GM12878 (cell line): ENCODE measurements at regions not wholly inside any gene's neighbourhood (a gene's known extent, or its start where the extent isn't known, plus 50 kb on each side); places are given as distances from the start of the nearest gene placed in this dataset.

Experiments
- ATAC-seq: fragments of 200-7000 bp; cut with Tn5 transposase; 3 replicates; pipeline ENCODE4 v1.9.1; 2020; ENCODE audit warnings: mild to moderate bottlenecking, moderate library complexity
- BruUV-seq: library from RNA; stranded (reverse); fragments of 400-500 nt; replicated peaks from 2 replicates; lab custom pipeline; 2021; lab: Mats Ljungman, UMichigan
- CTCF ChIA-PET: fragments of 300-600 bp; sonication (Branson Sonifier 250); formaldehyde crosslinking; extraction: SDS; loops from one replicate; lab custom pipeline; 2021; ENCODE audit warnings: inconsistent platforms; lab: Yijun Ruan, JAX
- POLR2A ChIA-PET: fragments of 350-600 bp; formaldehyde crosslinking; extraction: SDS; loops from one replicate; lab custom pipeline; 2021; ENCODE audit warnings: inconsistent platforms; lab: Charles Lee
- RAD21 ChIA-PET: fragments of 300-600 bp; sonication (Branson Sonifier 250); formaldehyde crosslinking; loops from one replicate; lab custom pipeline; 2023; ENCODE audit warnings: antibody characterized with exemption; ENCODE audit not compliant: unreplicated experiment; lab: Charles Lee
- SMC1A ChIA-PET: fragments of 300-600 bp; sonication (Branson Sonifier 250); formaldehyde crosslinking; loops from one replicate; lab custom pipeline; 2023; ENCODE audit not compliant: unreplicated experiment, uncharacterized antibody; lab: Charles Lee
- DNase-seq: peaks from one replicate; pipeline ENCODE4 v3.0.0-alpha.2; 2011; ENCODE audit warnings: low read depth, low spot score
- FAIRE-seq: peaks from 3 replicates; lab custom pipeline; 2011; peaks lifted over from hg19 to GRCh38; lab: Jason Lieb, UNC
- H2AFZ ChIP-seq: 2 replicates; pipeline ENCODE4 v1.6.0; 2011; ENCODE audit warnings: low read depth, low read length, control low read depth; ENCODE audit not compliant: control insufficient read depth
- H3K27ac ChIP-seq: 2 replicates; pipeline ENCODE4 v1.5.1; 2011; ENCODE audit warnings: control low read depth; ENCODE audit not compliant: control insufficient read depth, insufficient read depth
- H3K27me3 ChIP-seq, 2 experiments: replicated peaks in 1 of 2; 2 replicates each; pipeline versions ENCODE4 v1.6.0 to v1.6.1; 2011; ENCODE audit warnings: low read length in 1 of 2; ENCODE audit not compliant: control insufficient read depth in 2 of 2, insufficient read depth in 2 of 2
- H3K36me3 ChIP-seq, 2 experiments: 2 replicates each; pipeline ENCODE4 v1.5.1; 2011; ENCODE audit warnings: low read length in 1 of 2; ENCODE audit not compliant: control insufficient read depth in 2 of 2, insufficient read depth in 2 of 2
- H3K4me1 ChIP-seq: 2 replicates; pipeline ENCODE4 v1.6.1; 2011; ENCODE audit warnings: mild to moderate bottlenecking, low read length, moderate library complexity, mixed read lengths; ENCODE audit not compliant: control insufficient read depth, insufficient read depth
- H3K4me2 ChIP-seq: 2 replicates; pipeline ENCODE4 v1.6.0; 2011; ENCODE audit warnings: control low read depth; ENCODE audit not compliant: control insufficient read depth, insufficient read depth
- H3K4me3 ChIP-seq: fragments of 200-600 bp; sonication (generic); 2 replicates; pipeline ENCODE4 v1.5.1; 2016
- H3K79me2 ChIP-seq: 2 replicates; pipeline ENCODE4 v1.6.0; 2011; ENCODE audit warnings: low read length; ENCODE audit not compliant: control insufficient read depth, insufficient read depth
- H3K9ac ChIP-seq: 2 replicates; pipeline ENCODE4 v1.8.0; 2011; ENCODE audit warnings: low read length, control low read depth, mixed read lengths; ENCODE audit not compliant: control insufficient read depth, insufficient read depth
- H3K9me3 ChIP-seq: replicated peaks from 3 replicates; pipeline ENCODE4 v1.5.1; 2011; ENCODE audit warnings: mild to moderate bottlenecking, low read length; ENCODE audit not compliant: control insufficient read depth, insufficient read depth
- H4K20me1 ChIP-seq: 2 replicates; pipeline ENCODE4 v1.6.0; 2011; ENCODE audit not compliant: control insufficient read depth, insufficient read depth
- EGR1 ChIP-seq, 2 experiments: IDR thresholded peaks; 1 replicate in 1 of 2; 2 replicates in 1 of 2; pipeline ENCODE4 v1.6.1; 2011 to 2012; ENCODE audit warnings: low read depth in 2 of 2, low read length in 2 of 2, borderline replicate concordance in 1 of 2, mild to moderate bottlenecking in 1 of 2, moderate library complexity in 1 of 2
- HSF1 ChIP-seq: fragments of 150-350 bp; IDR thresholded peaks from 2 replicates; pipeline ENCODE4 v1.6.1; 2014; ENCODE audit warnings: mild to moderate bottlenecking, low read depth, low read length
- MEF2B ChIP-seq: fragments of 450-650 bp; IDR thresholded peaks from 2 replicates; pipeline ENCODE4 v1.6.1; 2018; ENCODE audit warnings: mild to moderate bottlenecking, moderate library complexity; ENCODE audit not compliant: partially characterized antibody, poor library complexity, severe bottlenecking
- MXI1 ChIP-seq: fragments of 150-350 bp; IDR thresholded peaks from 2 replicates; pipeline ENCODE4 v1.6.1; 2011; ENCODE audit warnings: low read depth, mild to moderate bottlenecking, inconsistent platforms, low read length, improper control_type of control experiment
- MYB ChIP-seq: fragments of 150-350 bp; IDR thresholded peaks from 2 replicates; pipeline ENCODE4 v1.6.1; 2014; ENCODE audit warnings: mild to moderate bottlenecking, low read depth, low read length, borderline replicate concordance
- NR2C2 ChIP-seq: IDR thresholded peaks from 2 replicates; pipeline ENCODE4 v1.6.1; 2011; ENCODE audit warnings: borderline replicate concordance, low read depth; ENCODE audit not compliant: control insufficient read depth, insufficient read length
- NR2F1 ChIP-seq: fragments of 450-650 bp; conservative IDR thresholded peaks from 2 replicates; pipeline ENCODE4 v1.6.1; 2017; ENCODE audit warnings: mild to moderate bottlenecking
- RB1 ChIP-seq: fragments of 450-650 bp; formaldehyde crosslinking; IDR thresholded peaks from 2 replicates; pipeline ENCODE4 v1.6.1; 2017; ENCODE audit warnings: mild to moderate bottlenecking, borderline replicate concordance
- RELA ChIP-seq: fragments of 450-650 bp; IDR thresholded peaks from 2 replicates; pipeline ENCODE4 v1.8.0; 2014; ENCODE audit warnings: borderline replicate concordance; ENCODE audit not compliant: partially characterized antibody
- RUNX3 ChIP-seq: IDR thresholded peaks from 2 replicates; pipeline ENCODE4 v1.6.1; 2012; ENCODE audit warnings: low read length, inconsistent platforms
- SUZ12 ChIP-seq: fragments of 200-600 bp; sonication (generic); IDR thresholded peaks from one replicate; pipeline ENCODE4 v1.6.1; 2018; ENCODE audit warnings: antibody characterized with exemption, mild to moderate bottlenecking; ENCODE audit not compliant: unreplicated experiment
- TCF3 ChIP-seq: IDR thresholded peaks from 2 replicates; pipeline ENCODE4 v1.6.1; 2012; ENCODE audit warnings: low read depth, mild to moderate bottlenecking, low read length, borderline replicate concordance; ENCODE audit not compliant: insufficient read depth
- ZSCAN29 ChIP-seq: fragments of 450-650 bp; IDR thresholded peaks from 2 replicates; pipeline ENCODE4 v1.6.1; 2017; ENCODE audit warnings: mild to moderate bottlenecking, moderate library complexity
- WGBS: methylation state at CpG from one replicate; pipeline ENCODE4 v1.1.6; 2016; ENCODE audit warnings: low lambda C conversion rate; ENCODE audit not compliant: insufficient replicate concordance, insufficient coverage; ENCODE audit errors: missing lambda C conversion rate; 5-methylcytosine and 5-hydroxymethylcytosine counted together
- in situ Hi-C: fragments of 300-500 bp; cut with MboI; formaldehyde crosslinking; loops from 9 replicates; pipeline ENCODE4 v1.14.3; 2018; ENCODE audit warnings: mixed read lengths
- intact Hi-C: fragments of 100-400 bp; cut with micrococcal nuclease; formaldehyde crosslinking; loops from one replicate; pipeline ENCODE4 v1.14.2; 2022; ENCODE audit not compliant: unreplicated experiment
- TF ChIP-seq, protein P1 (sequence below): IDR thresholded peaks from 2 replicates; pipeline ENCODE4 v1.6.1; 2012; ENCODE audit warnings: low read depth, low read length, improper control_type of control experiment
- TF ChIP-seq, protein P2 (sequence below): fragments of 450-650 bp; IDR thresholded peaks from 2 replicates; pipeline ENCODE4 v1.6.1; 2017; ENCODE audit warnings: borderline replicate concordance
- TF ChIP-seq, protein P3 (sequence below): fragments of 450-650 bp; formaldehyde crosslinking; IDR thresholded peaks from 2 replicates; pipeline ENCODE4 v1.4.0; 2022; ENCODE audit warnings: mild to moderate bottlenecking, moderate library complexity
- TF ChIP-seq, protein P4 (sequence below): fragments of 450-650 bp; IDR thresholded peaks from 2 replicates; pipeline ENCODE4 v1.6.1; 2016; ENCODE audit warnings: mild to moderate bottlenecking

GRCh38 chr20:60585651-60586050 is 627.4 kb downstream of the CDH26 start:
- CTCF ChIA-PET, result no interaction called here
- Histone ChIP-seq H3K4me2 (no peak overlapping the region), H3K79me2 (no peaks in the 10 kb centered on the region), H3K9me3 (no peaks in the 10 kb centered on the region; the same call in 2 of the 3 replicates), H3K27me3 (no peaks in the 10 kb centered on the region), H3K27ac (no peak overlapping the region), H4K20me1 (no peaks in the 10 kb centered on the region), H2AFZ (no peak overlapping the region), H3K9ac (no peak overlapping the region), H3K4me1 (no peaks in the 10 kb centered on the region), H3K36me3 (no peaks in the 10 kb centered on the region), H3K4me3 (no peak overlapping the region)
- no peak for FAIRE-seq
- DNase-seq, result no peak
- intact Hi-C loops, result no loop called here
- SMC1A ChIA-PET, result no interaction called here
- BruUV-seq, result no TSS peak
- no peak for TF ChIP-seq RELA
- no peak for TF ChIP-seq EGR1 (IDR thresholded peaks at IDR 0.05; ENCODE audit: borderline replicate concordance in 1 of 2, low read depth in 2 of 2, low read length in 2 of 2)
- TF ChIP-seq RB1, result no peak
- no peak for TF ChIP-seq MXI1
- TF ChIP-seq, protein P1, sequence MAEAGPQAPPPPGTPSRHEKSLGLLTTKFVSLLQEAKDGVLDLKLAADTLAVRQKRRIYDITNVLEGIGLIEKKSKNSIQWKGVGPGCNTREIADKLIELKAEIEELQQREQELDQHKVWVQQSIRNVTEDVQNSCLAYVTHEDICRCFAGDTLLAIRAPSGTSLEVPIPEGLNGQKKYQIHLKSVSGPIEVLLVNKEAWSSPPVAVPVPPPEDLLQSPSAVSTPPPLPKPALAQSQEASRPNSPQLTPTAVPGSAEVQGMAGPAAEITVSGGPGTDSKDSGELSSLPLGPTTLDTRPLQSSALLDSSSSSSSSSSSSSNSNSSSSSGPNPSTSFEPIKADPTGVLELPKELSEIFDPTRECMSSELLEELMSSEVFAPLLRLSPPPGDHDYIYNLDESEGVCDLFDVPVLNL, result no peak
- TF ChIP-seq RUNX3, result no peak
- TF ChIP-seq, protein P2, sequence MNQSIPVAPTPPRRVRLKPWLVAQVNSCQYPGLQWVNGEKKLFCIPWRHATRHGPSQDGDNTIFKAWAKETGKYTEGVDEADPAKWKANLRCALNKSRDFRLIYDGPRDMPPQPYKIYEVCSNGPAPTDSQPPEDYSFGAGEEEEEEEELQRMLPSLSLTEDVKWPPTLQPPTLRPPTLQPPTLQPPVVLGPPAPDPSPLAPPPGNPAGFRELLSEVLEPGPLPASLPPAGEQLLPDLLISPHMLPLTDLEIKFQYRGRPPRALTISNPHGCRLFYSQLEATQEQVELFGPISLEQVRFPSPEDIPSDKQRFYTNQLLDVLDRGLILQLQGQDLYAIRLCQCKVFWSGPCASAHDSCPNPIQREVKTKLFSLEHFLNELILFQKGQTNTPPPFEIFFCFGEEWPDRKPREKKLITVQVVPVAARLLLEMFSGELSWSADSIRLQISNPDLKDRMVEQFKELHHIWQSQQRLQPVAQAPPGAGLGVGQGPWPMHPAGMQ, result no peak
- no peak for TF ChIP-seq ZSCAN29
- TF ChIP-seq, protein P3, sequence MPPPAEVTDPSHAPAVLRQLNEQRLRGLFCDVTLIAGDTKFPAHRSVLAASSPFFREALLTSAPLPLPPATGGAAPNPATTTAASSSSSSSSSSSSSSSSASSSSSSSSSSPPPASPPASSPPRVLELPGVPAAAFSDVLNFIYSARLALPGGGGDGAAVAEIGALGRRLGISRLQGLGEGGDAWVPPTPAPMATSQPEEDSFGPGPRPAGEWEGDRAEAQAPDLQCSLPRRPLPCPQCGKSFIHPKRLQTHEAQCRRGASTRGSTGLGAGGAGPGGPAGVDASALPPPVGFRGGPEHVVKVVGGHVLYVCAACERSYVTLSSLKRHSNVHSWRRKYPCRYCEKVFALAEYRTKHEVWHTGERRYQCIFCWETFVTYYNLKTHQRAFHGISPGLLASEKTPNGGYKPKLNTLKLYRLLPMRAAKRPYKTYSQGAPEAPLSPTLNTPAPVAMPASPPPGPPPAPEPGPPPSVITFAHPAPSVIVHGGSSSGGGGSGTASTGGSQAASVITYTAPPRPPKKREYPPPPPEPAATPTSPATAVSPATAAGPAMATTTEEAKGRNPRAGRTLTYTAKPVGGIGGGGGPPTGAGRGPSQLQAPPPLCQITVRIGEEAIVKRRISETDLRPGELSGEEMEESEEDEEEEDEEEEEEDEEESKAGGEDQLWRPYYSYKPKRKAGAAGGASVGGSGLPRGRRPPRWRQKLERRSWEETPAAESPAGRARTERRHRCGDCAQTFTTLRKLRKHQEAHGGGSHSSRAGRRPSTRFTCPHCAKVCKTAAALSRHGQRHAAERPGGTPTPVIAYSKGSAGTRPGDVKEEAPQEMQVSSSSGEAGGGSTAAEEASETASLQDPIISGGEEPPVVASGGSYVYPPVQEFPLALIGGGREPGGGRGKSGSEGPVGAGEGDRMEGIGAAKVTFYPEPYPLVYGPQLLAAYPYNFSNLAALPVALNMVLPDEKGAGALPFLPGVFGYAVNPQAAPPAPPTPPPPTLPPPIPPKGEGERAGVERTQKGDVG (CRISPR knock-in tag), result no peak
- TF ChIP-seq MEF2B, result no peak
- TF ChIP-seq TCF3, result no peak
- TF ChIP-seq, protein P4, sequence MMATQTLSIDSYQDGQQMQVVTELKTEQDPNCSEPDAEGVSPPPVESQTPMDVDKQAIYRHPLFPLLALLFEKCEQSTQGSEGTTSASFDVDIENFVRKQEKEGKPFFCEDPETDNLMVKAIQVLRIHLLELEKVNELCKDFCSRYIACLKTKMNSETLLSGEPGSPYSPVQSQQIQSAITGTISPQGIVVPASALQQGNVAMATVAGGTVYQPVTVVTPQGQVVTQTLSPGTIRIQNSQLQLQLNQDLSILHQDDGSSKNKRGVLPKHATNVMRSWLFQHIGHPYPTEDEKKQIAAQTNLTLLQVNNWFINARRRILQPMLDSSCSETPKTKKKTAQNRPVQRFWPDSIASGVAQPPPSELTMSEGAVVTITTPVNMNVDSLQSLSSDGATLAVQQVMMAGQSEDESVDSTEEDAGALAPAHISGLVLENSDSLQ, result no peak
- no peak for TF ChIP-seq HSF1
- TF ChIP-seq NR2C2, result no peak
- TF ChIP-seq NR2F1, result no peak
- no peak for TF ChIP-seq SUZ12
- TF ChIP-seq MYB, result no peak
- POLR2A ChIA-PET, result no interaction called here
- in situ Hi-C loops, result no loop called here
- 36% methylated on average over 4 of the region's 4 CpGs for WGBS
- no peak for ATAC-seq
- RAD21 ChIA-PET, result no interaction called here
